Neural cell (in vitro differentiated cells): ENCODE measurements at regions not wholly inside any gene's neighbourhood (a gene's known extent, or its start where the extent isn't known, plus 50 kb on each side); places are given as distances from the start of the nearest gene placed in this dataset.

ENCODE experiments used
- H2AFZ ChIP-seq: fragments of 200-600, 300-800 bp; sonication (generic), shearing (Covaris generic); 2 replicates; pipeline ENCODE4 v1.6.0; 2014; ENCODE audit warnings: low read depth, mild to moderate bottlenecking, antibody characterized with exemption, low read length, moderate library complexity
- H3F3A ChIP-seq: fragments of 200-600 bp; shearing (Covaris generic); 2 replicates; pipeline ENCODE4 v1.6.1; 2016; ENCODE audit warnings: mild to moderate bottlenecking, moderate library complexity, mixed read lengths, antibody characterized with exemption, low read length; ENCODE audit not compliant: insufficient read depth, poor library complexity, severe bottlenecking
- H3K27ac ChIP-seq: fragments of 200-600, 300-800 bp; sonication (generic), shearing (Covaris generic); 2 replicates; pipeline ENCODE4 v1.5.1; 2014; ENCODE audit warnings: mild to moderate bottlenecking, low read length, moderate library complexity
- H3K27me3 ChIP-seq: fragments of 300-800, 200-600 bp; sonication (generic), shearing (Covaris generic); 2 replicates; pipeline ENCODE4 v1.6.0; 2014; ENCODE audit warnings: mild to moderate bottlenecking, low read depth, low read length, moderate library complexity; ENCODE audit not compliant: insufficient read depth
- H3K36me3 ChIP-seq: fragments of 300-800, 200-600 bp; sonication (generic), shearing (Covaris generic); 2 replicates; pipeline ENCODE4 v1.5.1; 2014; ENCODE audit warnings: mild to moderate bottlenecking, antibody characterized with exemption, low read length, moderate library complexity; ENCODE audit not compliant: insufficient read depth
- H3K4me2 ChIP-seq: fragments of 300-800, 200-600 bp; sonication (generic), shearing (Covaris generic); 2 replicates; pipeline ENCODE4 v1.6.0; 2014; ENCODE audit warnings: mild to moderate bottlenecking, low read length
- H3K4me3 ChIP-seq: fragments of 300-800, 200-600 bp; sonication (generic), shearing (Covaris generic); 2 replicates; pipeline ENCODE4 v1.5.1; 2014; ENCODE audit warnings: mild to moderate bottlenecking, low read length, moderate library complexity
- H3K79me2 ChIP-seq: fragments of 200-600 bp; shearing (Covaris generic); replicated peaks from 2 replicates; pipeline ENCODE4 v1.6.0; 2014; ENCODE audit warnings: mild to moderate bottlenecking, low read length, moderate library complexity; ENCODE audit not compliant: insufficient read depth
- H3K9ac ChIP-seq: fragments of 300-800, 200-600 bp; sonication (generic), shearing (Covaris generic); 2 replicates; pipeline ENCODE4 v1.6.1; 2016; ENCODE audit warnings: mild to moderate bottlenecking, low read length, mixed read lengths
- H3K9me2 ChIP-seq: fragments of 200-600 bp; shearing (Covaris generic); 2 replicates; pipeline ENCODE4 v1.6.1; 2016; ENCODE audit warnings: mild to moderate bottlenecking, low read length, mixed read lengths; ENCODE audit not compliant: insufficient read depth
- H3K9me3 ChIP-seq: fragments of 200-600, 300-800 bp; sonication (generic), shearing (Covaris generic); 2 replicates; pipeline ENCODE4 v1.6.1; 2016; ENCODE audit warnings: mild to moderate bottlenecking, mixed run types, low read length, moderate library complexity, mixed read lengths
- H4K20me1 ChIP-seq: fragments of 200-600 bp; shearing (Covaris generic); 2 replicates; pipeline ENCODE4 v1.6.1; 2016; ENCODE audit warnings: mild to moderate bottlenecking, mixed run types; ENCODE audit not compliant: insufficient read depth
- EP300 ChIP-seq: fragments of 450-650 bp; conservative IDR thresholded peaks from 2 replicates; pipeline ENCODE4 v1.6.1; 2014; ENCODE audit warnings: antibody characterized with exemption, mild to moderate bottlenecking, moderate library complexity; ENCODE audit not compliant: poor library complexity, severe bottlenecking
- EZH2 ChIP-seq: fragments of 200-600, 300-800 bp; shearing (Covaris generic), sonication (generic); IDR thresholded peaks from 2 replicates; pipeline ENCODE4 v1.6.1; 2014; ENCODE audit warnings: antibody characterized with exemption, low read length, borderline replicate concordance, mild to moderate bottlenecking; ENCODE audit not compliant: insufficient read depth, poor library complexity, severe bottlenecking
- MXI1 ChIP-seq: fragments of 450-650 bp; conservative IDR thresholded peaks from 2 replicates; pipeline ENCODE4 v1.6.1; 2014; ENCODE audit warnings: antibody characterized with exemption, mild to moderate bottlenecking; ENCODE audit not compliant: poor library complexity, severe bottlenecking
- POLR2AphosphoS5 ChIP-seq: IDR thresholded peaks from 2 replicates; pipeline ENCODE4 v1.6.1; 2012
- RAD21 ChIP-seq: fragments of 450-650 bp; conservative IDR thresholded peaks from 2 replicates; pipeline ENCODE4 v1.6.1; 2014; ENCODE audit warnings: antibody characterized with exemption, mild to moderate bottlenecking, moderate library complexity
- SMC3 ChIP-seq: fragments of 450-650 bp; conservative IDR thresholded peaks from 2 replicates; pipeline ENCODE4 v1.6.1; 2014; ENCODE audit warnings: antibody characterized with exemption, mild to moderate bottlenecking, moderate library complexity; ENCODE audit not compliant: poor library complexity
- TAF1 ChIP-seq: IDR thresholded peaks from 2 replicates; pipeline ENCODE4 v1.6.1; 2012; ENCODE audit warnings: low read depth
- TF ChIP-seq, protein P1 (sequence below): IDR thresholded peaks from 2 replicates; pipeline ENCODE4 v1.6.1; 2012; ENCODE audit warnings: borderline replicate concordance
- TF ChIP-seq, protein P2 (sequence below): fragments of 450-650 bp; IDR thresholded peaks from 2 replicates; pipeline ENCODE4 v1.5.1; 2014; ENCODE audit warnings: antibody characterized with exemption, mild to moderate bottlenecking, moderate library complexity; ENCODE audit not compliant: poor library complexity, severe bottlenecking

DNA sequence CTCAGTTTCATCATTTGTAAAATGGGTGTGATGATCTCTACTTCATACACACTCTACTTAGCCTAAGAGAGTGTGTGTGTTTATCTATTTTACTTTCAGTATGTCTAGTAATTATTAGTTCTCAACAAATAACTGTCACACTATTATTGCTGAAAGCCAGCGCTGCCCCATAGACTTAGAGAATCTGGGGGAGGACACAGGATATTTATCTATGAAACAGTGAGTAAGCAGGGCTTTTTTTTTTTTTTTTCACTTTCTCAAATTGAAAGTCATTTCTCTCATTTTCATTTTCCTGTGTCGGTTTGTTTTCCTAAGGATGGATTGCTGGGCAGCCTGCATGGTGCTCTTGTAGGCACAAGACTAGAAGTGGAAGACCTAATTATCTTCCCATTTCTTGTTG is 248.4 kb upstream of the RPS23 start:
- TF ChIP-seq RAD21 (no peak), SMC3 (no peak), POLR2AphosphoS5 (no peak), EZH2 (no peak), TAF1 (no peak), EP300 (no peak), MXI1 (no peak)
- TF ChIP-seq, protein P1, sequence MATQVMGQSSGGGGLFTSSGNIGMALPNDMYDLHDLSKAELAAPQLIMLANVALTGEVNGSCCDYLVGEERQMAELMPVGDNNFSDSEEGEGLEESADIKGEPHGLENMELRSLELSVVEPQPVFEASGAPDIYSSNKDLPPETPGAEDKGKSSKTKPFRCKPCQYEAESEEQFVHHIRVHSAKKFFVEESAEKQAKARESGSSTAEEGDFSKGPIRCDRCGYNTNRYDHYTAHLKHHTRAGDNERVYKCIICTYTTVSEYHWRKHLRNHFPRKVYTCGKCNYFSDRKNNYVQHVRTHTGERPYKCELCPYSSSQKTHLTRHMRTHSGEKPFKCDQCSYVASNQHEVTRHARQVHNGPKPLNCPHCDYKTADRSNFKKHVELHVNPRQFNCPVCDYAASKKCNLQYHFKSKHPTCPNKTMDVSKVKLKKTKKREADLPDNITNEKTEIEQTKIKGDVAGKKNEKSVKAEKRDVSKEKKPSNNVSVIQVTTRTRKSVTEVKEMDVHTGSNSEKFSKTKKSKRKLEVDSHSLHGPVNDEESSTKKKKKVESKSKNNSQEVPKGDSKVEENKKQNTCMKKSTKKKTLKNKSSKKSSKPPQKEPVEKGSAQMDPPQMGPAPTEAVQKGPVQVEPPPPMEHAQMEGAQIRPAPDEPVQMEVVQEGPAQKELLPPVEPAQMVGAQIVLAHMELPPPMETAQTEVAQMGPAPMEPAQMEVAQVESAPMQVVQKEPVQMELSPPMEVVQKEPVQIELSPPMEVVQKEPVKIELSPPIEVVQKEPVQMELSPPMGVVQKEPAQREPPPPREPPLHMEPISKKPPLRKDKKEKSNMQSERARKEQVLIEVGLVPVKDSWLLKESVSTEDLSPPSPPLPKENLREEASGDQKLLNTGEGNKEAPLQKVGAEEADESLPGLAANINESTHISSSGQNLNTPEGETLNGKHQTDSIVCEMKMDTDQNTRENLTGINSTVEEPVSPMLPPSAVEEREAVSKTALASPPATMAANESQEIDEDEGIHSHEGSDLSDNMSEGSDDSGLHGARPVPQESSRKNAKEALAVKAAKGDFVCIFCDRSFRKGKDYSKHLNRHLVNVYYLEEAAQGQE = no peak
- TF ChIP-seq, protein P2, sequence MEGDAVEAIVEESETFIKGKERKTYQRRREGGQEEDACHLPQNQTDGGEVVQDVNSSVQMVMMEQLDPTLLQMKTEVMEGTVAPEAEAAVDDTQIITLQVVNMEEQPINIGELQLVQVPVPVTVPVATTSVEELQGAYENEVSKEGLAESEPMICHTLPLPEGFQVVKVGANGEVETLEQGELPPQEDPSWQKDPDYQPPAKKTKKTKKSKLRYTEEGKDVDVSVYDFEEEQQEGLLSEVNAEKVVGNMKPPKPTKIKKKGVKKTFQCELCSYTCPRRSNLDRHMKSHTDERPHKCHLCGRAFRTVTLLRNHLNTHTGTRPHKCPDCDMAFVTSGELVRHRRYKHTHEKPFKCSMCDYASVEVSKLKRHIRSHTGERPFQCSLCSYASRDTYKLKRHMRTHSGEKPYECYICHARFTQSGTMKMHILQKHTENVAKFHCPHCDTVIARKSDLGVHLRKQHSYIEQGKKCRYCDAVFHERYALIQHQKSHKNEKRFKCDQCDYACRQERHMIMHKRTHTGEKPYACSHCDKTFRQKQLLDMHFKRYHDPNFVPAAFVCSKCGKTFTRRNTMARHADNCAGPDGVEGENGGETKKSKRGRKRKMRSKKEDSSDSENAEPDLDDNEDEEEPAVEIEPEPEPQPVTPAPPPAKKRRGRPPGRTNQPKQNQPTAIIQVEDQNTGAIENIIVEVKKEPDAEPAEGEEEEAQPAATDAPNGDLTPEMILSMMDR = no peak
- H3K27me3 ChIP-seq = no peaks in the 10 kb centered on the region
- H3K4me2 ChIP-seq = no peak overlapping the region
- H3F3A ChIP-seq = no peaks in the 10 kb centered on the region
- H3K9ac ChIP-seq = no peak overlapping the region
- H3K79me2 ChIP-seq = no peaks in the 10 kb centered on the region
- H4K20me1 ChIP-seq = no peaks in the 10 kb centered on the region
- H3K9me3 ChIP-seq = no peaks in the 10 kb centered on the region
- no peak overlapping the region for H3K4me3 ChIP-seq
- no peak overlapping the region for H2AFZ ChIP-seq
- no peak overlapping the region for H3K27ac ChIP-seq
- H3K9me2 ChIP-seq = no peaks in the 10 kb centered on the region
- no peaks in the 10 kb centered on the region for H3K36me3 ChIP-seq

DNA sequence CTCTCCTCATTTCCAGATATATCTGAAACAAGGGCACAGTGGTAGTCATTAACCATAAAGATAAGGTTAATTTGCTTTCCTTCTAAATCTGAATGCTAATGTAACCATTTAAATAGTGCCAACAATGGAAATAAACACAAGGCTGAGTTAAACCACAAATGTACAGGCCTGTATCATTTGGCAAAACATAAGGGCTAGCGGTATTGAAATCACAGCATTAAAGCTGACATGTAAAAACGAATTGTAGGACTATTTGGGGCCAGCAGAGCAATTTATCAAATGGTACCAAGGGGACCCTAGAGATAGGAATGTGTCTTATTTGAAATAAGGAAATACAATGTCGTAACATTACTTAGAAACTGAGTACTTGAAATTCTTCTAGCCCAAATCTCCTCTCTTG is 247.5 kb upstream of the RPS23 start:
- no peak overlapping the region for H3K9ac ChIP-seq
- no peak overlapping the region for H2AFZ ChIP-seq
- H3K9me2 ChIP-seq = no peaks in the 10 kb centered on the region
- H3K27me3 ChIP-seq = no peaks in the 10 kb centered on the region
- no peaks in the 10 kb centered on the region for H3K79me2 ChIP-seq
- no peaks in the 10 kb centered on the region for H3K36me3 ChIP-seq
- H3F3A ChIP-seq = no peaks in the 10 kb centered on the region
- H4K20me1 ChIP-seq = no peaks in the 10 kb centered on the region
- H3K4me2 ChIP-seq = no peak overlapping the region
- no peak overlapping the region for H3K4me3 ChIP-seq
- no peak overlapping the region for H3K27ac ChIP-seq
- TF ChIP-seq EZH2 (no peak), SMC3 (no peak), MXI1 (no peak), RAD21 (no peak), TAF1 (no peak), POLR2AphosphoS5 (no peak), EP300 (no peak)
- TF ChIP-seq, protein P1 = no peak
- TF ChIP-seq, protein P2 = no peak
- no peaks in the 10 kb centered on the region for H3K9me3 ChIP-seq
